Nephron progenitor cell (in vitro differentiated cells): ENCODE measurements at regions not wholly inside any gene's neighbourhood (a gene's known extent, or its start where the extent isn't known, plus 50 kb on each side); places are given as distances from the start of the nearest gene placed in this dataset.
A peak's percentile ranks its signal among the peaks of the same experiment; 100 is the strongest.

Experiments
- DNase-seq: peaks from one replicate; pipeline ENCODE4 v3.0.0; 2021
- H3K27ac Mint-ChIP-seq: 2 replicates; pipeline ENCODE4 v1.8.0; 2021; ENCODE audit warnings: mild to moderate bottlenecking, moderate library complexity, mixed read lengths
- H3K27me3 Mint-ChIP-seq: 2 replicates; pipeline ENCODE4 v1.8.0; 2021; ENCODE audit warnings: mild to moderate bottlenecking, low read depth, mixed read lengths; ENCODE audit not compliant: poor library complexity
- H3K36me3 Mint-ChIP-seq: 2 replicates; pipeline ENCODE4 v1.8.0; 2021; ENCODE audit warnings: low read depth, mixed read lengths
- H3K4me1 Mint-ChIP-seq: 2 replicates; pipeline ENCODE4 v1.8.0; 2021; ENCODE audit warnings: mixed read lengths
- H3K4me3 Mint-ChIP-seq: 2 replicates; pipeline ENCODE4 v1.8.0; 2021; ENCODE audit warnings: mild to moderate bottlenecking, moderate library complexity, mixed read lengths
- H3K9me3 Mint-ChIP-seq: 2 replicates; pipeline ENCODE4 v1.8.0; 2021; ENCODE audit warnings: mild to moderate bottlenecking, moderate library complexity, mixed read lengths
- CTCF ChIP-seq: fragments of 200-600 bp; sonication (generic); IDR thresholded peaks from 2 replicates; pipeline ENCODE4 v1.5.0; 2021; ENCODE audit warnings: antibody characterized with exemption

- Mint-ChIP-seq H3K9me3 (no peaks in the 10 kb centered on the region), H3K4me1 (peaks cover 1% of the 10 kb centered on the region), H3K36me3 (no peaks in the 10 kb centered on the region), H3K4me3 (no peak overlapping the region), H3K27ac (peak overlapping the region; percentile 28), H3K27me3 (peaks cover 12% of the 10 kb centered on the region)
- no peak for TF ChIP-seq CTCF
- no peak for DNase-seq
These were observed 218.8 kb upstream of the ID2 start for GRCh38 chr2:8462899-8463648.

GRCh38 chr2:8465560-8465959 lies 216.3 kb upstream of the ID2 start:
- Mint-ChIP-seq H3K9me3 (no peaks in the 10 kb centered on the region), H3K36me3 (no peaks in the 10 kb centered on the region), H3K27ac (no peak overlapping the region), H3K4me1 (no peaks in the 10 kb centered on the region), H3K4me3 (no peak overlapping the region), H3K27me3 (peaks cover 12% of the 10 kb centered on the region)
- TF ChIP-seq CTCF, result no peak
- DNase-seq, result no peak

- H3K27me3 Mint-ChIP-seq, result peaks cover 7% of the 10 kb centered on the region
- TF ChIP-seq CTCF, result no peak
- H3K4me3 Mint-ChIP-seq, result no peak overlapping the region
- no peaks in the 10 kb centered on the region for H3K4me1 Mint-ChIP-seq
- no peak overlapping the region for H3K27ac Mint-ChIP-seq
- no peaks in the 10 kb centered on the region for H3K9me3 Mint-ChIP-seq
- no peaks in the 10 kb centered on the region for H3K36me3 Mint-ChIP-seq
- no peak for DNase-seq
These were observed 212.0 kb upstream of the ID2 start for GRCh38 chr2:8469709-8470493.

GRCh38 chr2:8472545-8473323 lies 209.1 kb upstream of the ID2 start:
- DNase-seq, result no peak
- TF ChIP-seq CTCF, result no peak
- no peaks in the 10 kb centered on the region for H3K36me3 Mint-ChIP-seq
- H3K4me3 Mint-ChIP-seq, result no peak overlapping the region
- no peak overlapping the region for H3K27ac Mint-ChIP-seq
- H3K9me3 Mint-ChIP-seq, result no peaks in the 10 kb centered on the region
- peaks cover 4% of the 10 kb centered on the region for H3K4me1 Mint-ChIP-seq
- peaks cover 8% of the 10 kb centered on the region for H3K27me3 Mint-ChIP-seq

GRCh38 chr2:8475349-8476031 lies 206.4 kb upstream of the ID2 start:
- no peak for TF ChIP-seq CTCF
- H3K9me3 Mint-ChIP-seq, result no peaks in the 10 kb centered on the region
- H3K4me3 Mint-ChIP-seq, result no peak overlapping the region
- H3K4me1 Mint-ChIP-seq, result peaks cover 18% of the 10 kb centered on the region
- H3K27me3 Mint-ChIP-seq, result peaks cover 8% of the 10 kb centered on the region
- no peak for DNase-seq
- H3K36me3 Mint-ChIP-seq, result no peaks in the 10 kb centered on the region
- no peak overlapping the region for H3K27ac Mint-ChIP-seq
